Stimulated activated CD4-positive, alpha-beta T cell treated with anti-CD3 and anti-CD28 coated beads, Interleukin-4, amount 100 ng/mL, for 4 hours (primary cell): ENCODE measurements at regions not wholly inside any gene's neighbourhood (a gene's known extent, or its start where the extent isn't known, plus 50 kb on each side); places are given as distances from the start of the nearest gene placed in this dataset.
"Not testable (repeated sequence)": the region's sequence is repeated elsewhere in the genome, so short reads cannot be mapped to it uniquely, and the experiment has no call there.

Experiments
- DNase-seq, 2 experiments: peaks; one replicate each; pipeline ENCODE4 v3.0.0-alpha.2; 2020

- no peak for DNase-seq
These were observed 165.2 kb downstream of the TRIB2 start for GRCh38 chr2:12881952-12882351.

GRCh38 chr2:12882393-12882792 lies 165.7 kb downstream of the TRIB2 start:
- no peak for DNase-seq

DNA sequence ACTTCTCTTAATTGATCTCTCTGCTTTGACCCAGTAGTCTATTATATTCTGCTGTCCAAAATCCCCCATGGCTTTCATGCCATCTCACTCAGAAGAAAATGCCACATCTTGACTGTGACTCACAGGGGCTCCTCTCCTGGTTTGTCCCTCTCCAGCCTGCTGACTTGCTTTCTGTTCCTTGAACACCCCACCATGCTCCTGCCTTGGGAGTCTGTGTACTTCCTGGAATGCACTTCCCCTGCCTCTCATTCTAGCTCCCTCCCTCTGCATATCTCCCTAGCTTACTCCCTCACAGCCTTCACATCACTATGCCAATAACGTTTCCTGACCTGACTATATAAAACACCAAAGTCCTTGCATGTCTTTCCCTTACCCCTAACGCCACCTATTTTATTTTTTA lies 167.2 kb downstream of the TRIB2 start:
- no peak for DNase-seq

- DNase-seq = no peak
These were observed 168.1 kb downstream of the TRIB2 start for GRCh38 chr2:12884713-12885282.

DNA sequence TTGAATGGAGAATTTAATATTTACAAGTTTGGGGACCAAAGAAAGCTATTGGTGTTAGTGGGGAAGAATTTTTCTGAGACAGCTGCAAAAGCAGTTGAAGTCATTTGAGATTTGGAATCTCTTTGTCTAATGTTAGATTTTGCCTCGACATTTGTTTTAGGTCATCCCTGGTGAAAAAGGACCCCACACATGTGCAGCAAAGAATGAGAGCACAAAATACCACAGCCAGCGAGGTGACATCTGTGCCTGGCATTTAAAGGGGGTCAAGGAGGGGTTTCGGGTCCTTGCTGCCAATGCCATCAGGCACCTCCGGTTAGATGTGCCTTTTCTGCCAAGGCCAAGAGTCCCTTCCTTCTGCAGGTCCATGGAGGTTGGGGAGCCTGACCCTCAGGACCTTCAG lies 173.3 kb downstream of the TRIB2 start:
- DNase-seq = no peak

DNA sequence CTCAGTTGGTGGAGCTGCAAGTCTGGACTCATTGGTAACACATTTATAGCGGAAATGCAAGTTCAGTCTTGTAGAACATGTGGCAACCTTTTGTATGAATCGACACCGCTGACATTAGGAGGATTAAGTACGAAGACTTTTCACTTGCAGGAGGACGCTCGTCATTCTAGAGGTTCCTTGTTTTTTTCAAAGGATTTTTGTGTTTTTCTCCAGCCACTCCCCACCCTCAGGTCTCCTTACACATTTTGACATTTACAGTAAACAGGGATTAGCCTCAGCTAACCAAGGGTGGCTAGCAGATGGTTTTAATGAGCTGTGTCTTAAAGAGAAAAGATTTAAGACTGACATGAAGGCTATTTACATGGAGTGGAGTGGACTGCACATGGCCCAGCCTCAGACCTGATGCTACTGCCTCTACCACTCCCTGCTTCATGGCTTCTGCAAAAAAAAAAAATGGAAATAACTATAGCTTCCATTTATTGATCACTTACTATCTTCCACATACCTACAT lies 173.8 kb downstream of the TRIB2 start:
- no peak for DNase-seq

GRCh38 chr2:12895017-12895416 lies 178.3 kb downstream of the TRIB2 start:
- no peak for DNase-seq

- DNase-seq = no peak
These were observed 179.7 kb downstream of the TRIB2 start for GRCh38 chr2:12896318-12896982.

- no peak for DNase-seq
These were observed 180.4 kb downstream of the TRIB2 start for GRCh38 chr2:12897181-12897580.

GRCh38 chr2:12903272-12903671 lies 186.5 kb downstream of the TRIB2 start:
- no peak for DNase-seq

DNA sequence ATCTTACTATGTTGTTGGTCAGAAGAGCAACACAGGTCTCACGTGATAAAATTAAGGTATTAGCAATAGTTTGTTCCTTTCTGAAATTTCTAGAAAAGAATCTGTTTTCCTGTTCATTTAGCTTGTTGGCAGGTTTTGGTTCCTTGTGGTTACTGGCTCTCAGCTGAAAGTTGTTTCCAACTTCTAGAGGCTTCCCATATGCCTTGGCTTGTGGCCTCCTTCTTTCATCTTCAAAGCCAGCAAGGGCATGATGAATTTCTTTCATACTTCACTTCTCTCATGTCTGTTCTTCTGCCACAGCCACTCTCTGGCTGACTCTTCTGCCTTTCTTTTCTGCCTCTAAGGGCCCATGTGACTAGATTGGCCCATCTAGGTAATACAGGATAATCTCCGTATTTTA lies 193.7 kb downstream of the TRIB2 start:
- DNase-seq = no peak

GRCh38 chr2:12915787-12916186 lies 199.1 kb downstream of the TRIB2 start:
- DNase-seq = no peak

DNA sequence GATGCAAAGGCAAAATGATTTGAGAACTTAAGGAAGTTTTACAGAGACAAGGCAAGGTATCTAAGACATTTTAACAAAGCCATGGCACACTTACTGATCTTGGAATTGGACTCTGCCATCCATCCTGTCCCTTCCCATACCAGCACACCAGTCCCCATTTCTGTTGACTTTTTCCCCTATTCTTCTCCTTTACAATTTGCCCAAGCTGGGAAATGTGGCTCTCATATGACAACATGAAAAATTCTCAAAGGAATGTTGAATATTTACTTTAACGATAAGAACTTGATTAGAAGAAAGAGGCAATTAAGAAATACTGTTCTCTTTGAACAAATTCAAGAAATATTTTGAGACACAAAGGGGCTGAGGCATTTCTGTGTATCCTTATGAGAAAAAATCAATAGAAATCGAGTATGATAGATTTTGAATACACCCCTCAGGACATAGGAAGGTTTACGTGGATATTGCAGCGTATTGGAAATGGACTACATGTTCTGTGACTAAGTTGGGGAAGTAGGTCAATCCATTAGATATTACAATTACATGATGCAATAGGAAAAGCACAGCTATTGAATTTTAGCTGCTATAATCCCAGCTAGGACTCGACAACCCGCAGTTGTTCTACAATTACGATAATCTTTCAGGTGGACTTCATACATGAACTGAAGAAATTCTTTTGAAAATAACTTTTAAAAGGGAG lies 201.6 kb downstream of the TRIB2 start:
- no peak for DNase-seq

GRCh38 chr2:12918835-12919445 lies 202.2 kb downstream of the TRIB2 start:
- DNase-seq = no peak

- DNase-seq = no peak
These were observed 204.6 kb downstream of the TRIB2 start for GRCh38 chr2:12921321-12921720.

DNA sequence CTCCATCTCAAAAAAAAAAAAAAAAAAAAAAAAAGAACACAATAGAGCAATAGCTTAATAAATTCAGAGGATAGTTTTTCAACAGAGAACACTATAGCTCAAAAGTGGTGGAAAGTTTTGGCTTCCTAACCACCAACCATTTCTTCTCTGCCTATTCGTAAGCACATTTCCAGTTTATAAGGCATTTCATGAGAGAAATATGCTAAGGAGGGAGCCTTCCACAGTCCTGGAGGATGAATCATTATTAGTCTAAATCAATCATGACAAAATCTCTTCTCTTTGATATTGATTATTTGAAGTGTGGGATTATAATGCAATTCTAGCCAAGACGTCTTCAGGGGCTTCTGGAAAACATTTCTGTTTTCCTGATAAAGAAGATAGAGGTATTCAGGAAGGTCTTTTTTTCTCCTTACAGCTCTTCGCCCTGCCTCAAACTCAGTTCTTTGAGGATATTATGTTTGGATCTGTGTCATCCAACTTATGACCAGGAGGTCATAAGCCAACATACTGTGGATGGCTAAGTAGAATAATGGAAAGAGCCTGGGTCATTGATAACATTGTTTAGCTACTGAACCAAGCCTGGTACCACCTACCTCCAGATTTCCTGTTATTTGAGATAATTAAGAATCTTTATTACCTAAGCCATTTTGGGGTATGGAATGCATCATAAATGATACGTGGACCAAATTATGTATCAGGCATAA lies 207.3 kb downstream of the TRIB2 start:
- no peak for DNase-seq

DNA sequence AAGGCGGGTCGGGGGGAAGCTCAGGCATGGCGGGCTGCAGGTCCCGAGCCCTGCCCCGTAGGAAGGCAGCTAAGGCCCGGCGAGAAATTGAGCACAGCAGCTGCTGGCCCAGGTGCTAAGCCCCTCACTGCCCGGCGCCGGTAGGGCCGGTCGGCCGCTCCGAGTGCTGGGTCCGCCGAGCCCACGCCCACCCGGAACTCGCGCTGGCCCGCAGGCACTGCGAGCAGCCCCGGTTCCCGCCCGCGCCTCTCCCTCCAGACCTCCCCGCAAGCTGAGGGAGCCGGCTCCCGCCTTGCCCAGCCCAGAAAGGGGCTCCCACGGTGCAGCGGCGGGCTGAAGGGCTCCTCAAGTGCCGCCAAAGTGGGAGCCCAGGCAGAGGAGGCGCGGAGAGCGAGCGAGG lies 209.9 kb downstream of the TRIB2 start:
- not testable (repeated sequence) for DNase-seq

DNA sequence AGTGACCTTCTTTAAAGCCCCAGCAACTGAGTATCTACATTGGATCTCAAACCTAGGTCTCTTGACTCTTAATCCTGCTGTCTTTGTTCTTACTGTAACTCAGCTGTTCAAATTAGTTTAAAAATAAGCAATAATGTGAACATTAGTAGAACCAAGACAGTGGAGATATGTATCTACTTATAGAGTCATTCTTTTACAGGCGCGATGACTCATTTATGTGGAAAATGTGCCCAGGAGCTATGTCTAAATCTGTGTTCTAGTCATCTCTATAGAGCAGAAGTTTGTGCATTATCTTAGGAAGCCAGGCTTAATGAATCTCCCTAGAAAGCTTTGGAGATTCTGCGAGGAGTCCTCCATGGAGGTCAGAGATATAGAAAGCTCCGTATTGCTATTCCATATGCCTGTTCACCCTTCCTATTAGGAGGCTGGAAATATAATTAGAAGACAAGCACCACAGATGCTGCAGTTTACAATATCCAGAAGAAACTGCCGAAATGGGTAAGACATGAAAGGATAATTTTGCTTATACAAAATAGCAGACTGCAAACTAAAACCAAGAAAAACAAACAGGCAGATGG lies 211.6 kb downstream of the TRIB2 start:
- DNase-seq = no peak

DNA sequence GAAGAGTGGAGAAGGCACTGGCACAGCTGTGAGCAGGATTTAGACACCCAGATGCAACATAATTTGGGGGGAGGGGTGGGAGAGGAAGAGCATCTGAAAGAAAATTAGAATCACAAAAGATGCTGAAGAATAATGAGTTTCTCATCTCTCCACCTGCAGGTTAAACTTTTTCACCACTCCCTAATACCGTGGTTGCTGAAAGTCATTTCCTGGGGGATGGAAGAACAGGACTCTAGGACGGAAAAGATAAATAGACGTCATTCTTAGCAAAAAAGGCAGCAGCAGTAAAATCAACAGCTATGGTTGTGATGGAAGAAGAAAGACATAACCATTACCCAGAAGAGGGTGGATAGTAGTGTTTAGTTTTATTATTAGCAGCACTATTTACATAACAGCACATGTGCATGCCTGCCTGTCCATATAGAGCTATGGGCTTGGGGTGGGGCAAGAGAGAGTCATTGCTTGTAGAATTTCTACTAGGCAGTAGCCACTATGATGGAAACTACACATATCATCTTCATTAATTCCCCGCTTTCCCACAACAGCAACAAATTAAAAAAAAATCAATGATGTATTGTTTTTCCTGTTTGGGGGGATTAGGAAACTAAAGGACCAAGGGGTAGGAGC lies 212.2 kb downstream of the TRIB2 start:
- DNase-seq = no peak

- no peak for DNase-seq
These were observed 213.0 kb downstream of the TRIB2 start for GRCh38 chr2:12929758-12930157.

DNA sequence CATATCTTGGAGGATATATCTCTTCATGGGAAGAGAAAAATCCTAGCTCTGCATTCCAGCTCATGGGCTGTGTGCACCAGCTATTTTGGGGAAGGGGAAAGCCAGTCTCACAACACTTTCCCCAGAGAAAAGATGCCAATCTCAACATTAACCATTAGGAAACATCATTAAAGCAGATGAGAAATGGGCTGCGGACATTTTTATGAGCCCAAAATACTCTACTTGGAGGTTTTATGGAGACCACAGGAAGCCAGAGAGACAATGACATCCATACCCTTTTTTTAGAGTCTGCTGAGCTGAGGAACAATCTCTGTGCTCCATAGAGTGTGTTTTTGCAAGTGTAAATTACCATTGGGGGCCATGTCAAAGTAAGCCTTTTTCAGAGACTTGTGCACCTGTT lies 213.7 kb downstream of the TRIB2 start:
- no peak for DNase-seq

DNA sequence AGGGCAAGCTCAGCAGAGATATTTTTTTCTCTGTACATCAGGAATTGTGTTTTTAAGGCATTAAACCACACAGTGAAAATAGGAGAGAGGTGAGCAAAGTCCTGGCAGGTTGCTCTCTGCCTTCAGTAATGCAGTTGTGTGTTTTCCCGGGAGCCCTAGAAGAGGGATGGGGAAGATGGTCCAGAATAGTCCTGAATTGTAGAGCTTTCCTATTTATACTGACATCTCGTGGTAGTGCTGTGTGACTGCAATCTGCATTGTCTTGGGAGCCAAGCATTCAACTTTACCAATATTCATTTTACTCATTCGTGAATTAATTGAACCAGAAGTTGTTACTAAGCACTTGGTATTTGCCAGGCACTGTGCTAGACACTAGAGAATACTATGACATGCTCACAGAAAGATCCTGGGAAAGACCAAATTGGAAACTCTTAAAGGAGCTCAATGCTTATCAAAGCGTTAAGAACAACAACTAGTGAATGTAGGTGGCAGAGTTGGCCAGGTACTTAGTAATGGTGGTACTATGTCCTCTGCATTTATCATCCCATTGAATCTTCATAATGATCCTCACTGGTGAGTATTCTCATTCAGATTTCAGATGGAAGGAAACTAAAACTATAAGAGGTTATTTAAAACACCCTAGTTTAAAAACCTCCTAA lies 214.6 kb downstream of the TRIB2 start:
- no peak for DNase-seq
